ENCODE measurements at regions not wholly inside any gene's neighbourhood (a gene's known extent, or its start where the extent isn't known, plus 50 kb on each side); places are given as distances from the start of the nearest gene placed in this dataset.

DNA sequence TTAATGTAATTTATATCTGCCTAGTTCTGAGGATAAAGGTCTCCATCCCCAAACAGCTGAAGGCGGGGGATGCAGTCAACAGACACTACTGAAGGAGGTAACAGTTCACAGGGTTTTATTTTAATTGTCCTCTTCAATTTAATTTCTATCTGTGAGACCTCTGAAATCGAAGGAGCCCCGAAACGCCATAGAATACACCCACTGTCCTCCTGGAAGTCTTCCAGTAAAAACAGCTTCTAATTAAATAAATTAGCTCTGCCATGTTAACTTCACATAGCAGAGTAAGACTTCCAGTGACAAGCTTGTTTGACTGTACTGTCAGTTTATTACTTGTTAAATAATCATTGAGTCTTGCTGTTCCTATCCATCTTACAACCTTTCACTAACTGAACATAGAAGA is 193.5 kb downstream of the SEC61B start:
- Histone ChIP-seq H3K36me3 (no peaks in the 10 kb centered on the region), H3K4me1 (no peaks in the 10 kb centered on the region), H3K27ac (no peak overlapping the region), H3K27me3 (no peaks in the 10 kb centered on the region), H3K9me3 (no peaks in the 10 kb centered on the region), H3K4me3 (replicated peaks in 1 of 3) (no peak overlapping the region)
- DNase-seq = no peak
- intact Hi-C loops (cut with DNase I) = no loop called here
- 80 to 81% methylated on average over 4 of the region's 4 CpGs for whole genome bisulfite sequencing, 2 donors
- TF ChIP-seq, protein P1, sequence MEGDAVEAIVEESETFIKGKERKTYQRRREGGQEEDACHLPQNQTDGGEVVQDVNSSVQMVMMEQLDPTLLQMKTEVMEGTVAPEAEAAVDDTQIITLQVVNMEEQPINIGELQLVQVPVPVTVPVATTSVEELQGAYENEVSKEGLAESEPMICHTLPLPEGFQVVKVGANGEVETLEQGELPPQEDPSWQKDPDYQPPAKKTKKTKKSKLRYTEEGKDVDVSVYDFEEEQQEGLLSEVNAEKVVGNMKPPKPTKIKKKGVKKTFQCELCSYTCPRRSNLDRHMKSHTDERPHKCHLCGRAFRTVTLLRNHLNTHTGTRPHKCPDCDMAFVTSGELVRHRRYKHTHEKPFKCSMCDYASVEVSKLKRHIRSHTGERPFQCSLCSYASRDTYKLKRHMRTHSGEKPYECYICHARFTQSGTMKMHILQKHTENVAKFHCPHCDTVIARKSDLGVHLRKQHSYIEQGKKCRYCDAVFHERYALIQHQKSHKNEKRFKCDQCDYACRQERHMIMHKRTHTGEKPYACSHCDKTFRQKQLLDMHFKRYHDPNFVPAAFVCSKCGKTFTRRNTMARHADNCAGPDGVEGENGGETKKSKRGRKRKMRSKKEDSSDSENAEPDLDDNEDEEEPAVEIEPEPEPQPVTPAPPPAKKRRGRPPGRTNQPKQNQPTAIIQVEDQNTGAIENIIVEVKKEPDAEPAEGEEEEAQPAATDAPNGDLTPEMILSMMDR (IDR thresholded peaks at IDR 0.05) = no peak
- TF ChIP-seq POLR2A (IDR thresholded peaks at IDR 0.05) = no peak

GRCh38 chr9:99416007-99416406 is 193.9 kb downstream of the SEC61B start:
- DNase-seq = no peak
- Histone ChIP-seq H3K9me3 (no peaks in the 10 kb centered on the region), H3K4me3 (replicated peaks in 1 of 3) (no peak overlapping the region), H3K4me1 (no peaks in the 10 kb centered on the region), H3K27ac (no peak overlapping the region), H3K27me3 (no peaks in the 10 kb centered on the region), H3K36me3 (no peaks in the 10 kb centered on the region)
- WGBS, 2 donors = 27 to 58% methylated on average over 2 of the region's 2 CpGs
- intact Hi-C loops (cut with DNase I) = no loop called here
- no peak for TF ChIP-seq POLR2A (IDR thresholded peaks at IDR 0.05)
- TF ChIP-seq, protein P1 (IDR thresholded peaks at IDR 0.05) = no peak

GRCh38 chr9:99419070-99419469 is 197.0 kb downstream of the SEC61B start:
- intact Hi-C loops (cut with DNase I) = no loop called here

DNA sequence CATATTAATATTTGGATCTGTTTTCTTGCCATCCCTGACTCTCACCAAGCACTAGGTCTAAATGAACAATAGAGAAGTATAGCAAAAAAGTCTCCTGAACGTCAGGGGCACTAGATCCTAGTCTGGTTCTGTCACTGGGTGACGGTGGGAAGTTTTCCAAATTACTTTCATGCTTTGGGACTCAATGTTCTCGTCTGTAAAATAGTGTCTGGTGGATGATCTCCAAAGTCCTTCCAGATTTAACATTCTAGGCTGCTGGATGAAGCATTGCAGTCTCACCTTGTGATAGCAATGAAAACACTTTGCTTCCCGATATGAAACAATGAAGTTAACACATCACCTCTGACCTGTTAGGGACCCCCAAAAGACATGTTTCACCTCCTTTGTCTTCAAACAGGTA is 199.3 kb downstream of the SEC61B start:
- Histone ChIP-seq H3K4me3 (replicated peaks in 1 of 3) (no peak overlapping the region), H3K36me3 (no peaks in the 10 kb centered on the region), H3K4me1 (no peaks in the 10 kb centered on the region), H3K27me3 (no peaks in the 10 kb centered on the region), H3K9me3 (no peaks in the 10 kb centered on the region), H3K27ac (no peak overlapping the region)
- intact Hi-C loops (cut with DNase I) = no loop called here
- WGBS, 2 donors = 77 to 80% methylated on average over 4 of the region's 4 CpGs
- no peak for DNase-seq
- TF ChIP-seq, protein P1 (IDR thresholded peaks at IDR 0.05) = no peak
- TF ChIP-seq POLR2A (IDR thresholded peaks at IDR 0.05) = no peak

More at GRCh38 chr9:99419070-99419469, 197.0 kb downstream of the SEC61B start:
- no peak for DNase-seq
- no peaks in the 10 kb centered on the region for H3K36me3 ChIP-seq
- TF ChIP-seq, protein P1 (IDR thresholded peaks at IDR 0.05) = no peak
- no peak for TF ChIP-seq POLR2A (IDR thresholded peaks at IDR 0.05)
- H3K27ac ChIP-seq = no peak overlapping the region
- no peak overlapping the region for H3K4me3 ChIP-seq (replicated peaks in 1 of 3)
- no peaks in the 10 kb centered on the region for H3K27me3 ChIP-seq
- H3K4me1 ChIP-seq = no peaks in the 10 kb centered on the region
- H3K9me3 ChIP-seq = no peaks in the 10 kb centered on the region
- 84 to 86% methylated on average over 4 of the region's 4 CpGs for WGBS, 2 donors

DNA sequence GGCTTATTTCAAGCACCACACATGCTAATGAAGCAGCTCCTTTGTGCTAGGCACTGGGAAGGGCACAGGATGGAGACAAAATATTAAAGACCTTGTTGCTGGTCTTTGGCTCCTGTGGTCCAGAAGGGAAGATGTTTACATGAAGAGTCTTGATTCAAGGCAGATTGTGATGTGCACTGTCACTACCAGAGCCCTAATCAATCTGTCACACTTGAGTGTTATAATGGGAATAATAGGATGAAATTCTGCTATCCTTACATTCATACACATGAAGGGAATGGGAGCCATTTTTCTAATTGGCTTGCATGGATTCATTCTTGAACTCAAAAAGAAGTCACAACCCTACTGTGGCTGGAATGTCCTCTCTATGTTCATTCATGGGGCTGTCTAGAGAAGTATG is 203.0 kb downstream of the SEC61B start:
- Histone ChIP-seq H3K27ac (no peak overlapping the region), H3K4me3 (replicated peaks in 1 of 3) (no peak overlapping the region), H3K9me3 (no peaks in the 10 kb centered on the region), H3K4me1 (no peaks in the 10 kb centered on the region), H3K27me3 (no peaks in the 10 kb centered on the region), H3K36me3 (no peaks in the 10 kb centered on the region)
- no peak for DNase-seq
- intact Hi-C loops (cut with DNase I) = no loop called here
- no peak for TF ChIP-seq POLR2A (IDR thresholded peaks at IDR 0.05)
- TF ChIP-seq, protein P1 (IDR thresholded peaks at IDR 0.05) = no peak

Measured in thyroid gland (tissue), 4 donors.